Neuronal stem cell (in vitro differentiated cells): ENCODE measurements at regions not wholly inside any gene's neighbourhood (a gene's known extent, or its start where the extent isn't known, plus 50 kb on each side); places are given as distances from the start of the nearest gene placed in this dataset.

ENCODE experiments used
- DNase-seq: peaks from one replicate; pipeline ENCODE4 v3.0.0-alpha.2; 2013; ENCODE audit warnings: low spot score
- H2AFZ ChIP-seq: one replicate; pipeline ENCODE4 v1.6.1; 2013; ENCODE audit warnings: mild to moderate bottlenecking, low read length, inconsistent platforms
- H2AK5ac ChIP-seq: 2 replicates; pipeline ENCODE4 v1.6.1; 2013; ENCODE audit warnings: low read depth, mild to moderate bottlenecking, inconsistent platforms, low read length, moderate library complexity, mixed read lengths
- H2BK120ac ChIP-seq: 2 replicates; pipeline ENCODE4 v1.6.1; 2013; ENCODE audit warnings: low read depth, mild to moderate bottlenecking, inconsistent platforms, low read length, moderate library complexity, mixed read lengths
- H2BK12ac ChIP-seq: one replicate; pipeline ENCODE4 v1.6.1; 2013; ENCODE audit warnings: low read length, inconsistent platforms
- H2BK15ac ChIP-seq: 2 replicates; pipeline ENCODE4 v1.6.1; 2013; ENCODE audit warnings: mild to moderate bottlenecking, low read length, inconsistent platforms, mixed read lengths
- H2BK5ac ChIP-seq: one replicate; pipeline ENCODE4 v1.6.1; 2013; ENCODE audit warnings: inconsistent platforms, mild to moderate bottlenecking, low read length, moderate library complexity
- H3K14ac ChIP-seq: one replicate; pipeline ENCODE4 v1.6.1; 2013; ENCODE audit warnings: low read length, inconsistent platforms
- H3K18ac ChIP-seq: 2 replicates; pipeline ENCODE4 v1.6.1; 2013; ENCODE audit warnings: low read length, inconsistent platforms
- H3K23ac ChIP-seq: 2 replicates; pipeline ENCODE4 v1.6.1; 2013; ENCODE audit warnings: low read depth, mild to moderate bottlenecking, mixed read lengths, low read length, inconsistent platforms; ENCODE audit not compliant: poor library complexity
- H3K27ac ChIP-seq: replicated peaks from 3 replicates; pipeline ENCODE4 v1.5.1; 2013; ENCODE audit warnings: low read length, inconsistent platforms
- H3K27me3 ChIP-seq, 3 experiments: 2 replicates each; pipeline ENCODE4 v1.6.1; 2013; ENCODE audit warnings: low read length in 3 of 3, mild to moderate bottlenecking in 2 of 3, inconsistent platforms in 1 of 3, low read depth in 1 of 3, mixed read lengths in 1 of 3, moderate library complexity in 1 of 3; ENCODE audit not compliant: control insufficient read depth in 3 of 3, insufficient read depth in 3 of 3
- H3K36me3 ChIP-seq, 2 donors: replicated peaks in 1 of 2; 2 replicates each; pipeline ENCODE4 v1.6.1; 2013; ENCODE audit warnings: low read length in 2 of 2; ENCODE audit not compliant: control insufficient read depth in 2 of 2, insufficient read depth in 2 of 2
- H3K4ac ChIP-seq: 2 replicates; pipeline ENCODE4 v1.6.1; 2013; ENCODE audit warnings: inconsistent platforms, mild to moderate bottlenecking, low read length, moderate library complexity
- H3K4me1 ChIP-seq, 2 donors: 1 replicate in 1 of 2; 2 replicates in 1 of 2; pipeline ENCODE4 v1.6.1; 2013; ENCODE audit warnings: low read length in 2 of 2, low read depth in 1 of 2; ENCODE audit not compliant: control insufficient read depth in 2 of 2, insufficient read depth in 1 of 2
- H3K4me2 ChIP-seq: one replicate; pipeline ENCODE4 v1.6.1; 2013; ENCODE audit warnings: mild to moderate bottlenecking, low read length, inconsistent platforms; ENCODE audit not compliant: insufficient read depth, poor library complexity, severe bottlenecking
- H3K4me3 ChIP-seq, 2 donors: 2 replicates each; pipeline ENCODE4 v1.5.1; 2013; ENCODE audit warnings: low read length in 2 of 2, mild to moderate bottlenecking in 2 of 2, inconsistent platforms in 1 of 2, moderate library complexity in 1 of 2
- H3K79me1 ChIP-seq: one replicate; pipeline ENCODE4 v1.6.1; 2013; ENCODE audit warnings: low read depth, mild to moderate bottlenecking, inconsistent platforms, low read length, moderate library complexity
- H3K9ac ChIP-seq: one replicate; pipeline ENCODE4 v1.6.1; 2013; ENCODE audit warnings: mild to moderate bottlenecking, low read depth, low read length, inconsistent platforms; ENCODE audit not compliant: poor library complexity
- H3K9me3 ChIP-seq, 2 donors: replicated peaks in 1 of 2; 2 replicates each; pipeline versions ENCODE3 to v1.6.1; 2013; ENCODE audit warnings: low read length in 2 of 2, mild to moderate bottlenecking in 2 of 2, inconsistent platforms in 1 of 2, low read depth in 1 of 2, mixed read lengths in 1 of 2, moderate library complexity in 1 of 2; ENCODE audit not compliant: control insufficient read depth in 2 of 2, insufficient read depth in 1 of 2
- H4K8ac ChIP-seq: one replicate; pipeline ENCODE4 v1.6.1; 2013; ENCODE audit warnings: low read depth, mild to moderate bottlenecking, inconsistent platforms, low read length, moderate library complexity
- H4K91ac ChIP-seq: one replicate; pipeline ENCODE4 v1.6.1; 2013; ENCODE audit warnings: low read length, low read depth, mild to moderate bottlenecking, inconsistent platforms; ENCODE audit not compliant: poor library complexity
- WGBS, 2 donors: extraction: QIAGEN DNeasy Blood & Tissue Kit; methylation state at CpG; one replicate each; pipeline ENCODE4 v1.1.7; 2013; ENCODE audit warnings: missing lambda C conversion rate in 2 of 2, mixed read lengths in 1 of 2; ENCODE audit not compliant: insufficient read length in 2 of 2, insufficient replicate concordance in 1 of 2; ENCODE audit errors: extremely low coverage in 2 of 2; 5-methylcytosine and 5-hydroxymethylcytosine counted together

GRCh38 chr13:74904556-74904955 is 577.4 kb downstream of the TBC1D4 start:
- Histone ChIP-seq H2BK120ac (no peak overlapping the region), H3K27me3 (no peaks in the 10 kb centered on the region), H3K4me3 (no peak overlapping the region), H3K9me3 (peaks cover 0 to 3% of the 10 kb centered on the region in 2 donors), H3K18ac (no peak overlapping the region), H3K27ac (no peak overlapping the region), H2BK15ac (no peak overlapping the region), H3K14ac (no peak overlapping the region), H3K4me1 (peaks cover 0 to 6% of the 10 kb centered on the region in 2 donors), H3K23ac (no peak overlapping the region), H2BK5ac (no peak overlapping the region), H2BK12ac (no peak overlapping the region), H3K79me1 (no peaks in the 10 kb centered on the region), H4K91ac (no peak overlapping the region), H3K9ac (no peak overlapping the region), H4K8ac (no peak overlapping the region), H2AK5ac (no peak overlapping the region), H3K4me2 (no peak overlapping the region), H2AFZ (no peak overlapping the region), H3K36me3 (no peaks in the 10 kb centered on the region), H3K4ac (no peak overlapping the region)
- WGBS, 2 donors = no CpG with 5 or more reads among the region's 4 CpGs
- DNase-seq = no peak

DNA sequence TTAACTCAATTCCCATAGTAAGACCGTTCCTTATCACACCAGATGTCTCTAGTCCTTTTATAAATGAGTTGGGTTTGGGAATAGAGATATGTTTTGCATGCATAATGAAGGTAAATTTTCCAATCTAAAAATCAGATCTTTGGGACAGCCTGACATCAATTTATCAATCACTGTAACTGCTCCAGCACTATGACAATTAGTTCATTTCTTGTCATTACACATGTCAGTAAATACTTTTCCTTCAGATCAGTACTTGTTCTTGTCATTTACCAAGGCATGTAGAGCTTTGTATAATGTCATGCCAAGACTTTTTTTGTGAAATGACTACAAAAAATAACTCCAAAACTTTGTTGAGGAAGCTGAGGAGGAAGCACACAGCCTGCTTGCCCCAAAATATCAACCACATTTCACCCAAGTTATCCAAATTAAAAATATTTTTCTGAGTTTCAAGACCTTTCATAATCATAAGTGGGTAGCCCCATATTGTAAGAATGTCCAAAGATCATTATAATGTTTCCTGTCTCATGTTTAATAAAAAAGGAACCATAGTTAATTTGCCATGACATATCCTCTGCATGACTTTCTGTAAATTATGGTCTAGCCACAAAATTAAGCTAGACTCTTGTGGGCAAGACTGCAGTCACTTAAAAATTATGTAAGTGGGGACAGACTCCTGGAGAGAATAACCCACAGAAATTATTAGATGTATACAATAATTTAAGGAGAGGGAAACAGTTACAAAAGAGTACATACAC is 586.8 kb downstream of the TBC1D4 start:
- no peak overlapping the region for H2BK120ac ChIP-seq
- H3K23ac ChIP-seq = no peak overlapping the region
- no peaks in the 10 kb centered on the region for H3K4me1 ChIP-seq
- H3K9me3 ChIP-seq = no peaks in the 10 kb centered on the region
- no peak overlapping the region for H3K4ac ChIP-seq
- no peak overlapping the region for H2AFZ ChIP-seq
- no peak overlapping the region for H4K8ac ChIP-seq
- H2BK12ac ChIP-seq = no peak overlapping the region
- H3K18ac ChIP-seq = no peak overlapping the region
- H2BK5ac ChIP-seq = no peak overlapping the region
- H3K27ac ChIP-seq = no peak overlapping the region
- WGBS, 2 donors = no CpG with 5 or more reads among the region's 1 CpG
- no peak overlapping the region for H4K91ac ChIP-seq
- no peak overlapping the region for H3K4me3 ChIP-seq
- H2AK5ac ChIP-seq = no peak overlapping the region
- no peaks in the 10 kb centered on the region for H3K27me3 ChIP-seq
- no peak for DNase-seq
- no peak overlapping the region for H2BK15ac ChIP-seq
- no peak overlapping the region for H3K14ac ChIP-seq
- no peak overlapping the region for H3K4me2 ChIP-seq
- H3K36me3 ChIP-seq = no peaks in the 10 kb centered on the region
- H3K79me1 ChIP-seq = no peaks in the 10 kb centered on the region
- H3K9ac ChIP-seq = no peak overlapping the region

GRCh38 chr13:74892096-74892495 is 589.9 kb downstream of the TBC1D4 start:
- Histone ChIP-seq H2BK12ac (no peak overlapping the region), H3K9ac (no peak overlapping the region), H2AFZ (peak overlapping the region; percentile 68), H4K8ac (no peak overlapping the region), H3K14ac (no peak overlapping the region), H3K27me3 (no peaks in the 10 kb centered on the region), H2BK5ac (no peak overlapping the region), H3K23ac (no peak overlapping the region), H3K27ac (no peak overlapping the region), H3K79me1 (no peaks in the 10 kb centered on the region), H4K91ac (no peak overlapping the region), H3K18ac (no peak overlapping the region), H3K9me3 (no peaks in the 10 kb centered on the region), H3K4me3 (no peak overlapping the region), H2BK15ac (no peak overlapping the region), H2BK120ac (no peak overlapping the region), H3K4ac (no peak overlapping the region), H3K4me2 (no peak overlapping the region), H3K4me1 (no peaks in the 10 kb centered on the region), H3K36me3 (no peaks in the 10 kb centered on the region), H2AK5ac (no peak overlapping the region)
- WGBS, 2 donors = no CpG with 5 or more reads among the region's 3 CpGs
- DNase-seq = no peak

GRCh38 chr13:74891610-74892009 is 590.4 kb downstream of the TBC1D4 start:
- H4K91ac ChIP-seq = no peak overlapping the region
- H3K23ac ChIP-seq = no peak overlapping the region
- H3K18ac ChIP-seq = no peak overlapping the region
- no peak overlapping the region for H2BK120ac ChIP-seq
- no peak overlapping the region for H2BK12ac ChIP-seq
- H4K8ac ChIP-seq = no peak overlapping the region
- peak overlapping the region; percentile 68 for H2AFZ ChIP-seq
- H3K9ac ChIP-seq = no peak overlapping the region
- no peak overlapping the region for H3K4me2 ChIP-seq
- no CpG with 5 or more reads among the region's 5 CpGs for WGBS, 2 donors
- no peaks in the 10 kb centered on the region for H3K36me3 ChIP-seq
- no peaks in the 10 kb centered on the region for H3K79me1 ChIP-seq
- H2BK5ac ChIP-seq = no peak overlapping the region
- no peaks in the 10 kb centered on the region for H3K9me3 ChIP-seq
- H3K4me3 ChIP-seq = no peak overlapping the region
- no peak for DNase-seq
- H2AK5ac ChIP-seq = no peak overlapping the region
- H3K4ac ChIP-seq = no peak overlapping the region
- H3K27ac ChIP-seq = no peak overlapping the region
- no peak overlapping the region for H3K14ac ChIP-seq
- no peaks in the 10 kb centered on the region for H3K27me3 ChIP-seq
- H3K4me1 ChIP-seq = no peaks in the 10 kb centered on the region
- no peak overlapping the region for H2BK15ac ChIP-seq
